GM23338 (cell line): ENCODE measurements at regions not wholly inside any gene's neighbourhood (a gene's known extent, or its start where the extent isn't known, plus 50 kb on each side); places are given as distances from the start of the nearest gene placed in this dataset.

Experiments used
- ATAC-seq: fragments of 200-7000 bp; cut with Tn5 transposase; 3 replicates; pipeline ENCODE4 v1.9.1; 2020
- DNase-seq: peaks from one replicate; pipeline ENCODE4 v3.0.0-alpha.2; 2015; ENCODE audit warnings: low spot score
- H2AFZ ChIP-seq: fragments of 200-600 bp; sonication (generic); 2 replicates; pipeline ENCODE4 v1.8.0; 2016; ENCODE audit warnings: antibody characterized with exemption, mild to moderate bottlenecking, moderate library complexity
- H3F3A ChIP-seq: fragments of 200-600 bp; sonication (generic); replicated peaks from 2 replicates; pipeline ENCODE4 v1.8.0; 2017; ENCODE audit warnings: antibody characterized with exemption, mixed run types, low read depth
- H3K27ac ChIP-seq: fragments of 200-600 bp; sonication (generic); 2 replicates; pipeline ENCODE4 v1.6.1; 2016; ENCODE audit warnings: low read depth
- H3K27me3 ChIP-seq: fragments of 200-600 bp; sonication (generic); 2 replicates; pipeline ENCODE4 v1.8.0; 2016; ENCODE audit warnings: mild to moderate bottlenecking, mixed run types, moderate library complexity; ENCODE audit not compliant: insufficient read depth
- H3K36me3 ChIP-seq: fragments of 200-600 bp; sonication (generic); 2 replicates; pipeline ENCODE4 v1.8.0; 2016; ENCODE audit warnings: mild to moderate bottlenecking; ENCODE audit not compliant: insufficient read depth
- H3K4me1 ChIP-seq: fragments of 200-600 bp; sonication (generic); 2 replicates; pipeline ENCODE4 v1.8.0; 2016; ENCODE audit warnings: mild to moderate bottlenecking, moderate library complexity; ENCODE audit not compliant: insufficient read depth
- H3K4me2 ChIP-seq: fragments of 200-600 bp; sonication (generic); 2 replicates; pipeline ENCODE4 v1.7.1; 2017; ENCODE audit warnings: mixed run types
- H3K4me3 ChIP-seq: fragments of 200-600 bp; sonication (generic); 2 replicates; pipeline ENCODE4 v1.6.1; 2016; ENCODE audit warnings: mixed run types
- H3K79me2 ChIP-seq: fragments of 200-600 bp; sonication (generic); replicated peaks from 2 replicates; pipeline ENCODE4 v1.8.0; 2017; ENCODE audit warnings: mild to moderate bottlenecking; ENCODE audit not compliant: insufficient read depth
- H3K9me2 ChIP-seq: fragments of 200-600 bp; sonication (generic); 2 replicates; pipeline ENCODE4 v1.8.0; 2017; ENCODE audit not compliant: insufficient read depth
- H4K20me1 ChIP-seq: fragments of 200-600 bp; sonication (generic); replicated peaks from 2 replicates; pipeline ENCODE4 v1.8.0; 2017; ENCODE audit warnings: mild to moderate bottlenecking; ENCODE audit not compliant: insufficient read depth
- H3K27ac Mint-ChIP-seq: 2 replicates; pipeline ENCODE4 v1.8.0; 2020; ENCODE audit warnings: inconsistent platforms, mild to moderate bottlenecking, moderate library complexity, mixed read lengths
- H3K27me3 Mint-ChIP-seq: 3 replicates; pipeline ENCODE4 v1.8.0; 2022; ENCODE audit warnings: low read depth, mild to moderate bottlenecking, moderate library complexity, mixed read lengths, inconsistent platforms; ENCODE audit not compliant: insufficient read depth, poor library complexity
- H3K36me3 Mint-ChIP-seq: 3 replicates; pipeline ENCODE4 v1.8.0; 2021; ENCODE audit warnings: low read depth, mild to moderate bottlenecking, inconsistent platforms, moderate library complexity, mixed read lengths
- H3K4me1 Mint-ChIP-seq: 3 replicates; pipeline ENCODE4 v1.8.0; 2020; ENCODE audit warnings: mild to moderate bottlenecking, inconsistent platforms, mixed read lengths
- H3K4me3 Mint-ChIP-seq: 3 replicates; pipeline ENCODE4 v1.8.0; 2021; ENCODE audit warnings: moderate library complexity, mild to moderate bottlenecking, inconsistent platforms, mixed read lengths
- H3K9me3 Mint-ChIP-seq: 3 replicates; pipeline ENCODE4 v1.8.0; 2020; ENCODE audit warnings: moderate library complexity, mild to moderate bottlenecking, inconsistent platforms, mixed read lengths
- CREB1 ChIP-seq: fragments of 250-450 bp; sonication (Bioruptor Pico); IDR thresholded peaks from 2 replicates; pipeline ENCODE4 v1.5.0; 2020; ENCODE audit warnings: low read depth, mild to moderate bottlenecking, moderate library complexity
- EZH2 ChIP-seq: fragments of 200-600 bp; sonication (generic); IDR thresholded peaks from one replicate; pipeline ENCODE4 v1.8.0; 2017; ENCODE audit warnings: antibody characterized with exemption, mild to moderate bottlenecking, low read depth; ENCODE audit not compliant: unreplicated experiment
- EZH2phosphoT487 ChIP-seq: fragments of 200-600 bp; sonication (generic); IDR thresholded peaks from one replicate; pipeline ENCODE4 v1.8.1; 2018; ENCODE audit warnings: antibody characterized with exemption; ENCODE audit not compliant: unreplicated experiment
- JUNB ChIP-seq: IDR thresholded peaks from one replicate; pipeline ENCODE4 v1.6.1; 2016; ENCODE audit warnings: antibody characterized with exemption; ENCODE audit not compliant: unreplicated experiment
- NANOG ChIP-seq: IDR thresholded peaks from 2 replicates; pipeline ENCODE4 v1.6.1; 2016; ENCODE audit warnings: antibody characterized with exemption, borderline replicate concordance
- POLR2AphosphoS5 ChIP-seq: IDR thresholded peaks from 2 replicates; pipeline ENCODE4 v1.6.1; 2016; ENCODE audit warnings: antibody characterized with exemption, low read depth
- REST ChIP-seq: IDR thresholded peaks from one replicate; pipeline ENCODE4 v1.6.1; 2018; ENCODE audit warnings: antibody characterized with exemption; ENCODE audit not compliant: unreplicated experiment
- STAT1 ChIP-seq: IDR thresholded peaks from one replicate; pipeline ENCODE4 v1.6.1; 2016; ENCODE audit warnings: antibody characterized with exemption; ENCODE audit not compliant: unreplicated experiment
- ZNF114 ChIP-seq: fragments of 250-450 bp; sonication (Bioruptor Pico); IDR thresholded peaks from 2 replicates; pipeline ENCODE4 v1.5.0; 2020; ENCODE audit warnings: mild to moderate bottlenecking, moderate library complexity
- ZNF331 ChIP-seq: fragments of 250-450 bp; sonication (Bioruptor Pico); IDR thresholded peaks from 2 replicates; pipeline ENCODE4 v1.5.0; 2020; ENCODE audit warnings: low read depth, mild to moderate bottlenecking, moderate library complexity
- TF ChIP-seq, protein P1 (sequence below), 2 experiments: fragments of 200-600 bp in 1 of 2; sonication (generic) in 1 of 2; conservative IDR thresholded peaks; 2 replicates each; pipeline versions ENCODE4 v1.5.1 to v1.6.1; 2016 to 2017; ENCODE audit warnings: antibody characterized with exemption in 2 of 2, low read depth in 2 of 2, mild to moderate bottlenecking in 2 of 2, moderate library complexity in 1 of 2
- TF ChIP-seq, protein P2 (sequence below): fragments of 250-450 bp; sonication (Bioruptor Pico); IDR thresholded peaks from 2 replicates; pipeline ENCODE4 v1.5.0; 2020; ENCODE audit warnings: mild to moderate bottlenecking, moderate library complexity
- TF ChIP-seq, protein P3 (sequence below): IDR thresholded peaks from 2 replicates; pipeline ENCODE4 v1.6.1; 2016; ENCODE audit warnings: antibody characterized with exemption

- H3K4me1 ChIP-seq: no peaks in the 10 kb centered on the region
- no peaks in the 10 kb centered on the region for H3K79me2 ChIP-seq
- no peak overlapping the region for H2AFZ ChIP-seq
- ATAC-seq (no peak), DNase-seq (no peak)
- Mint-ChIP-seq H3K27ac (no peak overlapping the region), H3K36me3 (no peaks in the 10 kb centered on the region), H3K27me3 (peaks cover 9% of the 10 kb centered on the region), H3K4me3 (no peak overlapping the region), H3K9me3 (no peaks in the 10 kb centered on the region), H3K4me1 (0 out of 3 replicates have a peak, but pooled peaks cover 3% of the 10 kb centered on the region)
- no peaks in the 10 kb centered on the region for H3F3A ChIP-seq
- no peaks in the 10 kb centered on the region for H4K20me1 ChIP-seq
- no peak overlapping the region for H3K4me2 ChIP-seq
- H3K9me2 ChIP-seq: no peaks in the 10 kb centered on the region
- H3K27ac ChIP-seq: no peak overlapping the region
- TF ChIP-seq STAT1 (no peak), REST (no peak), EZH2 (no peak), CREB1 (CRISPR knock-in tag) (no peak), NANOG (no peak), JUNB (no peak), ZNF114 (CRISPR knock-in tag) (no peak), ZNF331 (CRISPR knock-in tag) (no peak), EZH2phosphoT487 (no peak), POLR2AphosphoS5 (no peak)
- TF ChIP-seq, protein P1, sequence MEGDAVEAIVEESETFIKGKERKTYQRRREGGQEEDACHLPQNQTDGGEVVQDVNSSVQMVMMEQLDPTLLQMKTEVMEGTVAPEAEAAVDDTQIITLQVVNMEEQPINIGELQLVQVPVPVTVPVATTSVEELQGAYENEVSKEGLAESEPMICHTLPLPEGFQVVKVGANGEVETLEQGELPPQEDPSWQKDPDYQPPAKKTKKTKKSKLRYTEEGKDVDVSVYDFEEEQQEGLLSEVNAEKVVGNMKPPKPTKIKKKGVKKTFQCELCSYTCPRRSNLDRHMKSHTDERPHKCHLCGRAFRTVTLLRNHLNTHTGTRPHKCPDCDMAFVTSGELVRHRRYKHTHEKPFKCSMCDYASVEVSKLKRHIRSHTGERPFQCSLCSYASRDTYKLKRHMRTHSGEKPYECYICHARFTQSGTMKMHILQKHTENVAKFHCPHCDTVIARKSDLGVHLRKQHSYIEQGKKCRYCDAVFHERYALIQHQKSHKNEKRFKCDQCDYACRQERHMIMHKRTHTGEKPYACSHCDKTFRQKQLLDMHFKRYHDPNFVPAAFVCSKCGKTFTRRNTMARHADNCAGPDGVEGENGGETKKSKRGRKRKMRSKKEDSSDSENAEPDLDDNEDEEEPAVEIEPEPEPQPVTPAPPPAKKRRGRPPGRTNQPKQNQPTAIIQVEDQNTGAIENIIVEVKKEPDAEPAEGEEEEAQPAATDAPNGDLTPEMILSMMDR (conservative IDR thresholded peaks at IDR 0.05; ENCODE audit: low read depth in 2 of 2): no peak
- TF ChIP-seq, protein P2, sequence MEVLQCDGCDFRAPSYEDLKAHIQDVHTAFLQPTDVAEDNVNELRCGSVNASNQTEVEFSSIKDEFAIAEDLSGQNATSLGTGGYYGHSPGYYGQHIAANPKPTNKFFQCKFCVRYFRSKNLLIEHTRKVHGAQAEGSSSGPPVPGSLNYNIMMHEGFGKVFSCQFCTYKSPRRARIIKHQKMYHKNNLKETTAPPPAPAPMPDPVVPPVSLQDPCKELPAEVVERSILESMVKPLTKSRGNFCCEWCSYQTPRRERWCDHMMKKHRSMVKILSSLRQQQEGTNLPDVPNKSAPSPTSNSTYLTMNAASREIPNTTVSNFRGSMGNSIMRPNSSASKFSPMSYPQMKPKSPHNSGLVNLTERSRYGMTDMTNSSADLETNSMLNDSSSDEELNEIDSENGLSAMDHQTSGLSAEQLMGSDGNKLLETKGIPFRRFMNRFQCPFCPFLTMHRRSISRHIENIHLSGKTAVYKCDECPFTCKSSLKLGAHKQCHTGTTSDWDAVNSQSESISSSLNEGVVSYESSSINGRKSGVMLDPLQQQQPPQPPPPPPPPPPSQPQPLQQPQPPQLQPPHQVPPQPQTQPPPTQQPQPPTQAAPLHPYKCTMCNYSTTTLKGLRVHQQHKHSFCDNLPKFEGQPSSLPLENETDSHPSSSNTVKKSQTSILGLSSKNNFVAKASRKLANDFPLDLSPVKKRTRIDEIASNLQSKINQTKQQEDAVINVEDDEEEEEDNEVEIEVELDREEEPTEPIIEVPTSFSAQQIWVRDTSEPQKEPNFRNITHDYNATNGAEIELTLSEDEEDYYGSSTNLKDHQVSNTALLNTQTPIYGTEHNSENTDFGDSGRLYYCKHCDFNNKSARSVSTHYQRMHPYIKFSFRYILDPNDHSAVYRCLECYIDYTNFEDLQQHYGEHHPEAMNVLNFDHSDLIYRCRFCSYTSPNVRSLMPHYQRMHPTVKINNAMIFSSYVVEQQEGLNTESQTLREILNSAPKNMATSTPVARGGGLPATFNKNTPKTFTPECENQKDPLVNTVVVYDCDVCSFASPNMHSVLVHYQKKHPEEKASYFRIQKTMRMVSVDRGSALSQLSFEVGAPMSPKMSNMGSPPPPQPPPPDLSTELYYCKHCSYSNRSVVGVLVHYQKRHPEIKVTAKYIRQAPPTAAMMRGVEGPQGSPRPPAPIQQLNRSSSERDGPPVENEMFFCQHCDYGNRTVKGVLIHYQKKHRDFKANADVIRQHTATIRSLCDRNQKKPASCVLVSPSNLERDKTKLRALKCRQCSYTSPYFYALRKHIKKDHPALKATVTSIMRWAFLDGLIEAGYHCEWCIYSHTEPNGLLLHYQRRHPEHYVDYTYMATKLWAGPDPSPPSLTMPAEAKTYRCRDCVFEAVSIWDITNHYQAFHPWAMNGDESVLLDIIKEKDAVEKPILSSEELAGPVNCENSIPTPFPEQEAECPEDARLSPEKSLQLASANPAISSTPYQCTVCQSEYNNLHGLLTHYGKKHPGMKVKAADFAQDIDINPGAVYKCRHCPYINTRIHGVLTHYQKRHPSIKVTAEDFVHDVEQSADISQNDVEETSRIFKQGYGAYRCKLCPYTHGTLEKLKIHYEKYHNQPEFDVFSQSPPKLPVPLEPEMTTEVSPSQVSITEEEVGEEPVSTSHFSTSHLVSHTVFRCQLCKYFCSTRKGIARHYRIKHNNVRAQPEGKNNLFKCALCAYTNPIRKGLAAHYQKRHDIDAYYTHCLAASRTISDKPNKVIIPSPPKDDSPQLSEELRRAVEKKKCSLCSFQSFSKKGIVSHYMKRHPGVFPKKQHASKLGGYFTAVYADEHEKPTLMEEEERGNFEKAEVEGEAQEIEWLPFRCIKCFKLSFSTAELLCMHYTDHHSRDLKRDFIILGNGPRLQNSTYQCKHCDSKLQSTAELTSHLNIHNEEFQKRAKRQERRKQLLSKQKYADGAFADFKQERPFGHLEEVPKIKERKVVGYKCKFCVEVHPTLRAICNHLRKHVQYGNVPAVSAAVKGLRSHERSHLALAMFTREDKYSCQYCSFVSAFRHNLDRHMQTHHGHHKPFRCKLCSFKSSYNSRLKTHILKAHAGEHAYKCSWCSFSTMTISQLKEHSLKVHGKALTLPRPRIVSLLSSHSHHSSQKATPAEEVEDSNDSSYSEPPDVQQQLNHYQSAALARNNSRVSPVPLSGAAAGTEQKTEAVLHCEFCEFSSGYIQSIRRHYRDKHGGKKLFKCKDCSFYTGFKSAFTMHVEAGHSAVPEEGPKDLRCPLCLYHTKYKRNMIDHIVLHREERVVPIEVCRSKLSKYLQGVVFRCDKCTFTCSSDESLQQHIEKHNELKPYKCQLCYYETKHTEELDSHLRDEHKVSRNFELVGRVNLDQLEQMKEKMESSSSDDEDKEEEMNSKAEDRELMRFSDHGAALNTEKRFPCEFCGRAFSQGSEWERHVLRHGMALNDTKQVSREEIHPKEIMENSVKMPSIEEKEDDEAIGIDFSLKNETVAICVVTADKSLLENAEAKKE (CRISPR knock-in tag): no peak
- TF ChIP-seq, protein P3, sequence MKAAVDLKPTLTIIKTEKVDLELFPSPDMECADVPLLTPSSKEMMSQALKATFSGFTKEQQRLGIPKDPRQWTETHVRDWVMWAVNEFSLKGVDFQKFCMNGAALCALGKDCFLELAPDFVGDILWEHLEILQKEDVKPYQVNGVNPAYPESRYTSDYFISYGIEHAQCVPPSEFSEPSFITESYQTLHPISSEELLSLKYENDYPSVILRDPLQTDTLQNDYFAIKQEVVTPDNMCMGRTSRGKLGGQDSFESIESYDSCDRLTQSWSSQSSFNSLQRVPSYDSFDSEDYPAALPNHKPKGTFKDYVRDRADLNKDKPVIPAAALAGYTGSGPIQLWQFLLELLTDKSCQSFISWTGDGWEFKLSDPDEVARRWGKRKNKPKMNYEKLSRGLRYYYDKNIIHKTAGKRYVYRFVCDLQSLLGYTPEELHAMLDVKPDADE: no peak
- H3K4me3 ChIP-seq: no peak overlapping the region
- no peaks in the 10 kb centered on the region for H3K36me3 ChIP-seq
- H3K27me3 ChIP-seq: no peaks in the 10 kb centered on the region
Measured at GRCh38 chr1:181344091-181344490, 139.2 kb upstream of the CACNA1E start.
